Loucy (cell line): ENCODE measurements at regions not wholly inside any gene's neighbourhood (a gene's known extent, or its start where the extent isn't known, plus 50 kb on each side); places are given as distances from the start of the nearest gene placed in this dataset.

Experiments
- H2AFZ ChIP-seq: fragments of 200-600 bp; sonication (generic); 2 replicates; pipeline ENCODE4 v1.6.0; 2016; ENCODE audit warnings: antibody characterized with exemption, mild to moderate bottlenecking, low read length, moderate library complexity
- H3F3A ChIP-seq: fragments of 200-600 bp; 2 replicates; pipeline ENCODE4 v1.6.0; 2016; ENCODE audit warnings: antibody characterized with exemption, low read depth, mild to moderate bottlenecking
- H3K27me3 ChIP-seq: fragments of 200-600 bp; sonication (generic); 2 replicates; pipeline ENCODE4 v1.6.1; 2014; ENCODE audit warnings: low read length, mild to moderate bottlenecking; ENCODE audit not compliant: insufficient read depth, poor library complexity, severe bottlenecking
- H3K36me3 ChIP-seq: fragments of 200-600 bp; sonication (generic); 2 replicates; pipeline ENCODE4 v1.6.1; 2016; ENCODE audit warnings: low read length; ENCODE audit not compliant: insufficient read depth
- H3K4me1 ChIP-seq: fragments of 200-600 bp; sonication (generic); 2 replicates; pipeline ENCODE4 v1.5.1; 2014; ENCODE audit warnings: low read length, mild to moderate bottlenecking; ENCODE audit not compliant: insufficient read depth, poor library complexity, severe bottlenecking
- H3K4me2 ChIP-seq: fragments of 200-600 bp; sonication (generic); 2 replicates; pipeline ENCODE4 v1.6.0; 2014; ENCODE audit warnings: antibody characterized with exemption, low read length, low read depth, mild to moderate bottlenecking; ENCODE audit not compliant: poor library complexity, severe bottlenecking
- H3K4me3 ChIP-seq: fragments of 200-600 bp; sonication (generic); 2 replicates; pipeline ENCODE4 v1.5.1; 2014; ENCODE audit warnings: low read length, mild to moderate bottlenecking, mixed read lengths; ENCODE audit not compliant: poor library complexity, severe bottlenecking
- H3K79me2 ChIP-seq: fragments of 200-600 bp; sonication (generic); 2 replicates; pipeline ENCODE4 v1.6.1; 2014; ENCODE audit warnings: low read length; ENCODE audit not compliant: insufficient read depth
- H3K9ac ChIP-seq: fragments of 200-600 bp; sonication (generic); 2 replicates; pipeline ENCODE4 v1.6.0; 2014; ENCODE audit warnings: mild to moderate bottlenecking, low read depth, low read length, moderate library complexity; ENCODE audit not compliant: poor library complexity, severe bottlenecking
- H3K9me2 ChIP-seq: fragments of 200-600 bp; sonication (generic); replicated peaks from 2 replicates; pipeline ENCODE4 v1.6.1; 2016; ENCODE audit warnings: low read depth, low read length, mixed read lengths
- H3K9me3 ChIP-seq: fragments of 200-600 bp; sonication (generic); 2 replicates; pipeline ENCODE4 v1.6.1; 2014; ENCODE audit warnings: mild to moderate bottlenecking, antibody characterized with exemption, low read length, low read depth; ENCODE audit not compliant: insufficient read depth
- H4K20me1 ChIP-seq: fragments of 200-600 bp; sonication (generic); 2 replicates; pipeline ENCODE4 v1.6.0; 2014; ENCODE audit warnings: antibody characterized with exemption, low read length, mild to moderate bottlenecking; ENCODE audit not compliant: insufficient read depth, poor library complexity, severe bottlenecking
- EZH2phosphoT487 ChIP-seq: fragments of 200-600 bp; IDR thresholded peaks from 2 replicates; pipeline ENCODE4 v1.6.1; 2018; ENCODE audit warnings: antibody characterized with exemption, mild to moderate bottlenecking, moderate library complexity, borderline replicate concordance
- TF ChIP-seq, protein P1 (sequence below): fragments of 200-600 bp; sonication (generic); conservative IDR thresholded peaks from 2 replicates; pipeline ENCODE4 v1.5.1; 2014; ENCODE audit warnings: mild to moderate bottlenecking, antibody characterized with exemption, low read length

DNA sequence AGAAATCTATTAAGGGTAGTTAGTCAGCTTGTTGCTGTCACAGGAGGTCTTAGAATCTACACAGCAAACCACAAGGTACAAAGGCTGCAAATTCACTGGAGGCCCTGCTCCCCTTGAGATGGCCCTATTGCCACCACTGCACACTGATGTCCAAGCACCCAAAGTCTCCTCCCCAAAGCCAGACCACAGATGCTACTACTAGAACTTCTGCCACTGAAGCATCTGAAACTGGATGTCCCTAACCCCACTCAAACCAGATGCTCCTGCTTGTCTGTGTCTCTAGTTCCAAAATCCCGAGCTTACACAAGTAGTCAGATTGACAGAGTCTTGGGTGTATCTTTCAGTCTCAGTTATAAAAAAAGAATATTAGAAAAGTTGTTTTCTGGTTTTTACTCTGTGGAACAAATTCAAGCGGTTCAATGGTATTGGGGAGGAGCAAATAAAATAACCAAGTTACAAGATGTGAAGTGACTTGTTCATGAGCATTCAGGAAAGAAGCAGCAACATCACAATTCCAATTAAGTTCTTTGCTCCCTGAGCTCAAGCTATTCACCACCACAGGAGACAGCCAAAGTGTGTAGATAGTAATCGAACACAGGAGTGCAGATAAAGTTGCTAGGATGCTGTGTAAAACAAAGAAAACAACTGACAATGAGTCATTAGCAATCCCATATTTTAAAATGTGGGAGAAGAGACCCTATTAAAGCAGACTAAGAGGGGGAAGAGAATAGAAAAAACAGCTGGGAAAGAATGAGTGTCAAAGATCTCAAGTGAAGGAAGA lies 352.3 kb downstream of the PDGFC start:
- H2AFZ ChIP-seq, result no peak overlapping the region
- H3K9me2 ChIP-seq, result no peaks in the 10 kb centered on the region
- H3K79me2 ChIP-seq, result no peaks in the 10 kb centered on the region
- no peaks in the 10 kb centered on the region for H4K20me1 ChIP-seq
- no peaks in the 10 kb centered on the region for H3F3A ChIP-seq
- H3K4me2 ChIP-seq, result no peak overlapping the region
- no peaks in the 10 kb centered on the region for H3K27me3 ChIP-seq
- no peaks in the 10 kb centered on the region for H3K9me3 ChIP-seq
- H3K4me3 ChIP-seq, result no peak overlapping the region
- TF ChIP-seq EZH2phosphoT487, result no peak
- TF ChIP-seq, protein P1, sequence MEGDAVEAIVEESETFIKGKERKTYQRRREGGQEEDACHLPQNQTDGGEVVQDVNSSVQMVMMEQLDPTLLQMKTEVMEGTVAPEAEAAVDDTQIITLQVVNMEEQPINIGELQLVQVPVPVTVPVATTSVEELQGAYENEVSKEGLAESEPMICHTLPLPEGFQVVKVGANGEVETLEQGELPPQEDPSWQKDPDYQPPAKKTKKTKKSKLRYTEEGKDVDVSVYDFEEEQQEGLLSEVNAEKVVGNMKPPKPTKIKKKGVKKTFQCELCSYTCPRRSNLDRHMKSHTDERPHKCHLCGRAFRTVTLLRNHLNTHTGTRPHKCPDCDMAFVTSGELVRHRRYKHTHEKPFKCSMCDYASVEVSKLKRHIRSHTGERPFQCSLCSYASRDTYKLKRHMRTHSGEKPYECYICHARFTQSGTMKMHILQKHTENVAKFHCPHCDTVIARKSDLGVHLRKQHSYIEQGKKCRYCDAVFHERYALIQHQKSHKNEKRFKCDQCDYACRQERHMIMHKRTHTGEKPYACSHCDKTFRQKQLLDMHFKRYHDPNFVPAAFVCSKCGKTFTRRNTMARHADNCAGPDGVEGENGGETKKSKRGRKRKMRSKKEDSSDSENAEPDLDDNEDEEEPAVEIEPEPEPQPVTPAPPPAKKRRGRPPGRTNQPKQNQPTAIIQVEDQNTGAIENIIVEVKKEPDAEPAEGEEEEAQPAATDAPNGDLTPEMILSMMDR, result no peak
- H3K4me1 ChIP-seq, result no peaks in the 10 kb centered on the region
- H3K36me3 ChIP-seq, result no peaks in the 10 kb centered on the region
- H3K9ac ChIP-seq, result no peak overlapping the region

DNA sequence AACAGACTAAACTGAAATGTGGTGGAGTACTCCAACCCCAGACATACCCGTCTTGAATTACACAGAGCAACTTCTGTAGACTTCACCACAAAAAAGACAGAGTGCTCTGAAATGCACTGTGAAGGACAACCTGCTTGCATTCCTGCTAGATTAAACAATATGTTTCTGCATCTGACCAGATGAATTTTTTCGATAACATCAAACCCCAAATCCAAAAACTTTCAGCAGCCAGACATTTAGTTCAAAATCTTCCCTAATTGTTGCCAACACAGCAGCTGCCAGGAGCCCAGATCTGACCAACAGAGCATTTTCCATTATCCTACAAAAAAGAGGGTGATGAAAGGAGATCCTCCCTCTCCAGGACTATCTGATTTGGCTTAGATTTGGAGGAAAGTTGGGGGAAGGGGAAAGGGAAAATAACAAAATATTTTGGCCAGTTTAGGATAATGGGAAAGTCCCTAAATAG lies 356.5 kb downstream of the PDGFC start:
- no peak overlapping the region for H3K9ac ChIP-seq
- H4K20me1 ChIP-seq, result no peaks in the 10 kb centered on the region
- H2AFZ ChIP-seq, result no peak overlapping the region
- H3K4me2 ChIP-seq, result no peak overlapping the region
- no peaks in the 10 kb centered on the region for H3K36me3 ChIP-seq
- H3K4me1 ChIP-seq, result no peaks in the 10 kb centered on the region
- no peaks in the 10 kb centered on the region for H3K27me3 ChIP-seq
- H3K9me2 ChIP-seq, result no peaks in the 10 kb centered on the region
- no peaks in the 10 kb centered on the region for H3F3A ChIP-seq
- H3K4me3 ChIP-seq, result no peak overlapping the region
- H3K79me2 ChIP-seq, result no peaks in the 10 kb centered on the region
- TF ChIP-seq, protein P1, result no peak
- no peak for TF ChIP-seq EZH2phosphoT487
- no peaks in the 10 kb centered on the region for H3K9me3 ChIP-seq

- Histone ChIP-seq H3K9me3 (no peaks in the 10 kb centered on the region), H3K9me2 (no peaks in the 10 kb centered on the region), H3K4me3 (no peak overlapping the region), H3F3A (no peaks in the 10 kb centered on the region), H3K4me2 (no peak overlapping the region), H3K27me3 (no peaks in the 10 kb centered on the region), H2AFZ (no peak overlapping the region), H3K4me1 (no peaks in the 10 kb centered on the region), H4K20me1 (no peaks in the 10 kb centered on the region), H3K36me3 (no peaks in the 10 kb centered on the region), H3K9ac (no peak overlapping the region), H3K79me2 (no peaks in the 10 kb centered on the region)
- TF ChIP-seq, protein P1, result no peak
- no peak for TF ChIP-seq EZH2phosphoT487
These were observed 357.1 kb downstream of the PDGFC start for GRCh38 chr4:156614536-156614935.
